Panc1 (cell line): ENCODE measurements at regions not wholly inside any gene's neighbourhood (a gene's known extent, or its start where the extent isn't known, plus 50 kb on each side); places are given as distances from the start of the nearest gene placed in this dataset.

Experiments used
- CTCF ChIP-seq: fragments of 450-650 bp; IDR thresholded peaks from 2 replicates; pipeline ENCODE4 v1.5.1; 2017; ENCODE audit warnings: mild to moderate bottlenecking
- SIN3A ChIP-seq: IDR thresholded peaks from 2 replicates; pipeline ENCODE4 v1.6.1; 2012; ENCODE audit warnings: low read depth, mild to moderate bottlenecking, low read length, moderate library complexity, borderline replicate concordance; ENCODE audit not compliant: insufficient read depth
- TCF7L2 ChIP-seq: IDR thresholded peaks from 2 replicates; pipeline ENCODE4 v1.6.1; 2011; ENCODE audit warnings: mild to moderate bottlenecking, low read depth, low read length, inconsistent platforms
- TF ChIP-seq, protein P1 (sequence below), 2 experiments: IDR thresholded peaks; 2 replicates each; pipeline ENCODE4 v1.6.1; 2011 to 2012; ENCODE audit warnings: low read depth in 2 of 2, control low read depth in 1 of 2, low read length in 1 of 2, mild to moderate bottlenecking in 1 of 2, moderate library complexity in 1 of 2; ENCODE audit not compliant: insufficient read depth in 1 of 2

DNA sequence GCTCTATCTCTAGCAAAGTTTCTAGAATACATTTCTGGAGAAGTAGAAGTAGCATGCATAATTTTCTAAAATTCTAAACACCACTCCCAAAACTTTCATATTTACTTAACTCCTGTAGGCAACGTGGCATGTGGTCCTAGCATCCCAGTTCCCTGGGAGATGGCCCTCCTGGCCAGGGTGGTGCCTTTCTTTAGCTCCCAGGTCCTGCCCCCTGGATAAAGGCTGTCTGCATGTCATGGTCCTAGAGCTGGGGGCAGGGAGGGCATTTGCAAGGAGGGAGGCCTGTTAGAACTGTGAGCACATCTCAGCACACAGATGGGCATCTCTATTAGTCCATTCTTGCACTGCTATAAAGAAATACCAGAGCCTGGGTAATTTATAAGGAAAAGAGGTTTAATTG, 485.6 kb upstream of the SULF2 start:
- no peak for TF ChIP-seq CTCF
- no peak for TF ChIP-seq SIN3A
- no peak for TF ChIP-seq TCF7L2
- TF ChIP-seq, protein P1, sequence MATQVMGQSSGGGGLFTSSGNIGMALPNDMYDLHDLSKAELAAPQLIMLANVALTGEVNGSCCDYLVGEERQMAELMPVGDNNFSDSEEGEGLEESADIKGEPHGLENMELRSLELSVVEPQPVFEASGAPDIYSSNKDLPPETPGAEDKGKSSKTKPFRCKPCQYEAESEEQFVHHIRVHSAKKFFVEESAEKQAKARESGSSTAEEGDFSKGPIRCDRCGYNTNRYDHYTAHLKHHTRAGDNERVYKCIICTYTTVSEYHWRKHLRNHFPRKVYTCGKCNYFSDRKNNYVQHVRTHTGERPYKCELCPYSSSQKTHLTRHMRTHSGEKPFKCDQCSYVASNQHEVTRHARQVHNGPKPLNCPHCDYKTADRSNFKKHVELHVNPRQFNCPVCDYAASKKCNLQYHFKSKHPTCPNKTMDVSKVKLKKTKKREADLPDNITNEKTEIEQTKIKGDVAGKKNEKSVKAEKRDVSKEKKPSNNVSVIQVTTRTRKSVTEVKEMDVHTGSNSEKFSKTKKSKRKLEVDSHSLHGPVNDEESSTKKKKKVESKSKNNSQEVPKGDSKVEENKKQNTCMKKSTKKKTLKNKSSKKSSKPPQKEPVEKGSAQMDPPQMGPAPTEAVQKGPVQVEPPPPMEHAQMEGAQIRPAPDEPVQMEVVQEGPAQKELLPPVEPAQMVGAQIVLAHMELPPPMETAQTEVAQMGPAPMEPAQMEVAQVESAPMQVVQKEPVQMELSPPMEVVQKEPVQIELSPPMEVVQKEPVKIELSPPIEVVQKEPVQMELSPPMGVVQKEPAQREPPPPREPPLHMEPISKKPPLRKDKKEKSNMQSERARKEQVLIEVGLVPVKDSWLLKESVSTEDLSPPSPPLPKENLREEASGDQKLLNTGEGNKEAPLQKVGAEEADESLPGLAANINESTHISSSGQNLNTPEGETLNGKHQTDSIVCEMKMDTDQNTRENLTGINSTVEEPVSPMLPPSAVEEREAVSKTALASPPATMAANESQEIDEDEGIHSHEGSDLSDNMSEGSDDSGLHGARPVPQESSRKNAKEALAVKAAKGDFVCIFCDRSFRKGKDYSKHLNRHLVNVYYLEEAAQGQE (IDR thresholded peaks at IDR 0.05; ENCODE audit: insufficient read depth in 1 of 2, low read depth in 2 of 2, low read length in 1 of 2), result no peak
